Urinary bladder (tissue), 3 donors: ENCODE measurements at regions not wholly inside any gene's neighbourhood (a gene's known extent, or its start where the extent isn't known, plus 50 kb on each side); places are given as distances from the start of the nearest gene placed in this dataset.

ENCODE experiments used
- DNase-seq: peaks from one replicate; pipeline ENCODE4 v3.0.0-alpha.2; 2015; ENCODE audit errors: extremely low spot score
- H3K27ac ChIP-seq: one replicate; pipeline ENCODE4 v1.5.1; 2013; ENCODE audit warnings: low read depth, mild to moderate bottlenecking, moderate library complexity
- H3K36me3 ChIP-seq: one replicate; pipeline ENCODE4 v1.6.1; 2013; ENCODE audit warnings: mild to moderate bottlenecking, moderate library complexity; ENCODE audit not compliant: insufficient read depth
- H3K4me1 ChIP-seq: one replicate; pipeline ENCODE4 v1.6.1; 2013; ENCODE audit warnings: mild to moderate bottlenecking, moderate library complexity; ENCODE audit not compliant: insufficient read depth
- H3K4me3 ChIP-seq: one replicate; pipeline ENCODE4 v1.5.1; 2013; ENCODE audit warnings: low read depth, low read length
- WGBS: extraction: QIAGEN DNeasy Blood & Tissue Kit; methylation state at CpG from one replicate; pipeline ENCODE4 v1.1.7; 2013; 5-methylcytosine and 5-hydroxymethylcytosine counted together
- donor health status: healthy with polysubstance abuse.
- donor health status: healthy.

DNA sequence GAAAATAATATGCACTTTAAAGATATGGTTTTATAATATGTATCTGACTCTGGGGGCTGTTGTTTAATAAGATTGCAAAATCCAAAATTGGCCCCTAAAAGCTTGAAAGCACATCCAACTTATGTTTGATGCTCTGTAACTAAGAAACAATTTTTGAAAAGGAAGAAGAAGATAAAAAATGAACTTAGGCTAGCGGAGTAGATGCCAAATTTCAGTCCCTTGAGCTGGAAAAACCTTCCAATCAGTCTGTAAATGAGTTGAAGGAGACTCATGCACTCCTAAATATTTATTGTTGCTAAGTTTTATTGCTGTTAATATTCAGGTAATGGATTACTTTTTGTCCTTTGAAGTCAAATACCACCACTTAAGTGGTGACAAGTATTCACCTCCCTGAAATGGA lies 465.0 kb downstream of the ZEB2 start:
- no peak overlapping the region for H3K27ac ChIP-seq
- WGBS: 62% methylated on average over 1 of the region's 1 CpG
- no peak for DNase-seq
- no peaks in the 10 kb centered on the region for H3K4me1 ChIP-seq
- no peak overlapping the region for H3K4me3 ChIP-seq
- no peaks in the 10 kb centered on the region for H3K36me3 ChIP-seq

DNA sequence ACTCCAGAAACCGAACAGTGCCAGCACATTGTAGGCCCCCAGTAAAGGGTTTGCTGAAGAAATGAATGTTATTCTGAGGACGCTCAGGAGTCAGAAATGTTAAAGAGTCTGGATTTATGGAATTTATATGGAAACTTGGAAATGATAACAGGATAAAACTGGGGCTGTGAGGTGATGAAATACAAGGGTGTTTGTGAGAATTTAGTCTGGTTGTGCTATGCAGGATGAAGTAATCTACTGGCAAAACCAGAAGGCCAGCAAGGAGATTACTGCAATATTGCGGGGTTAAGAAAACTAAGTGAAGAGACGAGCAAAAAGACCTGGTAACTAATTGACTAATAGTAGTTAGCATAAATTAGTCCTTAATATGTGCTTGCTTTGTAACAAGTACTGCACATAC lies 467.8 kb downstream of the ZEB2 start:
- Histone ChIP-seq H3K27ac (no peak overlapping the region), H3K4me3 (no peak overlapping the region), H3K4me1 (no peaks in the 10 kb centered on the region), H3K36me3 (no peaks in the 10 kb centered on the region)
- 82% methylated on average over 4 of the region's 4 CpGs for WGBS
- DNase-seq: no peak

DNA sequence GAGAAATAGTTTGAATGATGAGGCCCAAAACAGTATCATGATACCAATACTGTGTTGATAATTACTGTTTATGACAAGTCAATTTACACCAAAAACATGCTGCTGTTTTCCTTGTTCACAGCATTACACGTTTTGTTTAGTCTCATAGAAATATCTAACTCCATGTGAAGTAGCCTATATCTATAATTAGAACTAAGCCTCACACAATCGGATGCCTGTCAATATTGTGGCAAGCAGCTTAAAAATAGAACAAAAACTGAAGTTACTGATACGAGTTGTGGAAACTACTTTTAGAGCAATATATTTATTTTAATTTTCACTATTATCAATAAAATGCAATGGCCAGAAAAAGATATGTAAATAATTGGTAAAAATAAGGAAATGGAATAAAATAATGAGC lies 470.8 kb downstream of the ZEB2 start:
- Histone ChIP-seq H3K4me1 (no peaks in the 10 kb centered on the region), H3K4me3 (no peak overlapping the region), H3K36me3 (no peaks in the 10 kb centered on the region), H3K27ac (no peak overlapping the region)
- 80% methylated on average over 3 of the region's 3 CpGs for WGBS
- DNase-seq: no peak

DNA sequence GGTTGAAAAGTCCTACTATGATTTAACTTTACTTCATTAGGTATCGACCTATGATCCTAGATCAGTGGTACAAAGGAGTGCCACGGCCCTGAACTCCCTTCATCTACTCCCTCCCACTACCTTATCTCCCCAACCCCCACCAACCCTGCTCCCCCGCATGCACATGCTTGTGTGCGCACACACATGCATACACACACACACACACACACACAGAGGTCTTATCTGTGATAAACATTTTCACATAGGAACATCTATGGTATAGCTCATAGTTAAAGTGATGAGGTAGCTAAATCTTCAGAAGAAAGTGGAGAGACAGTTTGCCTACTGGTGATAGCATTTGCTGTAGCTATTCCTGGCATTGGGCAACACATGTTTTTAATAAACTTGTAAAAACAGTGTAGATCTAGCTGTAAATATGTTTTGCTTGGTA lies 471.3 kb downstream of the ZEB2 start:
- no peak overlapping the region for H3K4me3 ChIP-seq
- WGBS: 98% methylated on average over 4 of the region's 4 CpGs
- H3K36me3 ChIP-seq: no peaks in the 10 kb centered on the region
- H3K27ac ChIP-seq: no peak overlapping the region
- DNase-seq: no peak
- no peaks in the 10 kb centered on the region for H3K4me1 ChIP-seq

DNA sequence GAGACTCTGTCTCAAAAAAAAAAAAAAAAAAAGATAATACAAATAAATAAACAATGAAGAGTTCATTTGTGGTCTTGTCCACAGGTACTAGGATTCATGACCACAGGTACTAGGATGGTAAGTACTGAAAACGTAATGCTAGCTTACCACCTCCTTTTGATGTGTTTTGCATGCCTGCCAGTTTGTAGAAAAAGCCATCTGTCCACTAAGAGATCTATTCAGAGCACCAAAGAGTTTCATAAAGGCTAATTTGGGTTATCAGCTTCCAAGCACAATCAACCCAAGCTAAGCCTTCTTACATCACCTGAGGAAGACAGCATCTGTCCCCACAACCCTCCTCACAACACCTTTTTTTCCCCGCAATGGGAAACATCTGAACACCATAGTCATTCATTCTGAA lies 477.2 kb downstream of the ZEB2 start:
- WGBS: 95% methylated on average over 2 of the region's 2 CpGs
- no peak for DNase-seq
- Histone ChIP-seq H3K36me3 (peaks cover 1% of the 10 kb centered on the region), H3K4me1 (no peaks in the 10 kb centered on the region), H3K27ac (no peak overlapping the region), H3K4me3 (no peak overlapping the region)

DNA sequence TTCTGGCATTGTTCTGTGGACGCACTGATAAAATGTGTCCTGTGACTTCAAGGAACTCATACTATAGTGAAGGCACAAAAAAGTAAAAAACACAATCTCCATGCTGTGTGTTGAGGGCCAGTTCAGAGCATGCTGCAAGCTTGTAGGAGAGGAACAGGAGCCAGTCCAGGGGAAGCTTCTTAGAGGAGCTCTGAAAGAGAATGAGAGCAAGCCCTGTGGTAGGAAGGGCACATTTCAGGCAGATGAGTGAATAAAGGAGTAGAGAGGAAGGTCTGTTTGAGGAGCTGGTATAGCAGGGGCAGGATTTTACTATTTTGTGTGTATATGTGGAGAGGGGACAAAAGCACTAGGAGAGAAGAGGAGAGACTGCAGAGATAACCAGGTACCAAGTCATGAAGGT lies 478.3 kb downstream of the ZEB2 start:
- Histone ChIP-seq H3K4me1 (no peaks in the 10 kb centered on the region), H3K27ac (no peak overlapping the region), H3K4me3 (no peak overlapping the region), H3K36me3 (peaks cover 1% of the 10 kb centered on the region)
- WGBS: 97% methylated on average over 1 of the region's 1 CpG
- DNase-seq: no peak

DNA sequence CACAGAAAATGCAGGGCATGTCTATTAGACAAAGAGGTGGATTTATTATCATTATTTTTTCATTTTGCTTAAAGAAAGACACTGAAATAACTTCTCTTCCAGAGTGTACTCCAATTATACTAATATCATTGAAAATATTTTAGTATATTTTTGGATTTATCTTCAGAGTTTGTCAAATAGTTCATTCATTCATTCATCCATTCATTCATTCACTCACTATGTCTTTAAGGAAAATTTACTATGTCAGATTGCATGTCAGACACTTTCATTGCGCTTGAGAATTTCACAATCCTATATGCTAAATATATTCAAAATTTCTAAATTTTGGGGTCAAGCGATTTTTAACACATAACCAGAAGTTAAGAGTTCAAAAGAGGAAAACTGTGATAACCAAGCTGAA lies 479.1 kb downstream of the ZEB2 start:
- Histone ChIP-seq H3K4me3 (no peak overlapping the region), H3K27ac (no peak overlapping the region), H3K36me3 (peaks cover 1% of the 10 kb centered on the region), H3K4me1 (no peaks in the 10 kb centered on the region)
- no peak for DNase-seq
- 99% methylated on average over 2 of the region's 2 CpGs for whole genome bisulfite sequencing

DNA sequence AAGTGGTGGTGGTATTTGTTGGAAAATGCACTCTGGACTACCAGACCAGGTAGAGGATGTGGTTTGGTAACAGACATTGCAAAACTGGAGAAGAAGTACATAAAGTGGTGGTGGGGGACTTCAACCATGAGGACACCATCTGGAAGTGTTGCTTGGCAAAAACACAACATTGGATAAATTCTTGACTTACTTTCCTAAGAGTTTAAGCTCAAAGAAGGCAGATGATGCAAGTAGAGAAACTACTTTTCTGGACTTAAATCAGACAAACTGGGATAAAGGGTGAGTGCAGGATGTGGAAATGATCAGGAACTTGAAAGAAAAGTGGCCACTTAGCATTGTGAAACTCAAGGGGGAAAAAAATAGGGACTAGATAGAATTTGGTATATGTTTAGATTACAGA lies 487.4 kb downstream of the ZEB2 start:
- no peaks in the 10 kb centered on the region for H3K4me1 ChIP-seq
- no peak overlapping the region for H3K27ac ChIP-seq
- no peak for DNase-seq
- no peaks in the 10 kb centered on the region for H3K36me3 ChIP-seq
- H3K4me3 ChIP-seq: no peak overlapping the region

DNA sequence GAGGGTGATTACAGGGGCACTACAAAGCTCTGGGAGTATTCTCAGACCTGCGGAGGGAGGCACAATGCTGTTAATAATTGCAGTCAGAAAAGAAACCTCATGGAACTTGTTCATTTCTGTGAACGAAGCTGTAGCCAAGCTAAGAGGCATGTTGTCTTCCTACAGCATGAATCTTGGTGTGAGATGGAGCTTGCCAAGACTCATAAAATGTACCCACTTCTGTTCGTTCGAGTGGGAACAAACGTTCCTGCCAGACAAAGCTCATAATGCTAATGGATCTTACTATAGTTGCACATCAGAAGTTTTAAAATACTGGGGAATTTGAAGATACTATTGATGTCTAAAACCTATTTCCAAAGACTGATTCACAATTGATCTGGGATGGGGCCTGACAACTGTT lies 489.1 kb downstream of the ZEB2 start:
- H3K36me3 ChIP-seq: no peaks in the 10 kb centered on the region
- H3K4me3 ChIP-seq: no peak overlapping the region
- WGBS: 58% methylated on average over 5 of the region's 5 CpGs
- H3K4me1 ChIP-seq: no peaks in the 10 kb centered on the region
- H3K27ac ChIP-seq: no peak overlapping the region
- DNase-seq: no peak

DNA sequence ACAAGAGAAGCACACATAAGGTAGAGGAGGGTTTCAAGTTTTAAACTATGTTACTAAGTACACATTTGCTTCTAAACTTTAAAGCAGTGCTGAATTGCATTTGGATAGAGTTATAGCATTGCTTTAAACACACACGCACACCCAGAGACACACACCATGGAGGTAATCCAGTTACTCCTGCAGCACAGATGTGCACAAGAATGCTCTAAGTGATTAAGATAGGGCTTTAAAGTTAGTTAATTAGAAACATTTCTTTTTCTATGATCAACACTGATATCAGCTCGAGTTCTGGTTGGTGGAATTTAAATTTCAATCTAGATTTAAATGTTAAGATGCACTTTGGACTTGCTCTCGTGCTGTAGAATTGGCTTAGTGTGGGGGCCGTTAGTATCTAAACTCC lies 492.3 kb downstream of the ZEB2 start:
- Histone ChIP-seq H3K4me1 (no peaks in the 10 kb centered on the region), H3K27ac (no peak overlapping the region), H3K4me3 (no peak overlapping the region), H3K36me3 (no peaks in the 10 kb centered on the region)
- no peak for DNase-seq
- 65% methylated on average over 4 of the region's 4 CpGs for WGBS

DNA sequence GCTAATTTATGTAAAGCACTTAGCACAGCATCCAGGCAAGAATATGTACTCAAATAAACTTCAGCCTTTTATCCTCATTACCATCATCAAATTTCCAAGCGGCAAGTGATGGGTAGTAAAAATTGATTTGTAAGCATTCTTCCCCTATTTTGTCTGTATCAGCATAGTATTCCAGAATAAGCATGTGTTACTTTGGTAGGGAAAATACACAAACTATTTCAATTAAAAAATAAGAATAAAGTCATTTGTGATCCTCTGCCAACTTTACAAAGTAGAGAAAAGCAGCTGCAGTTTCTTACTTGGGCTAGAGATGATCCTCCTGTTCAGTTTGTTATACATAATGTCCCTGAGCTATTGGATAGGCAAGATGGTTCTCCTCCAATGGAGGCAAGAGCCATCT lies 493.2 kb downstream of the ZEB2 start:
- Histone ChIP-seq H3K36me3 (no peaks in the 10 kb centered on the region), H3K4me3 (no peak overlapping the region), H3K27ac (no peak overlapping the region), H3K4me1 (no peaks in the 10 kb centered on the region)
- 73% methylated on average over 1 of the region's 1 CpG for WGBS
- no peak for DNase-seq

DNA sequence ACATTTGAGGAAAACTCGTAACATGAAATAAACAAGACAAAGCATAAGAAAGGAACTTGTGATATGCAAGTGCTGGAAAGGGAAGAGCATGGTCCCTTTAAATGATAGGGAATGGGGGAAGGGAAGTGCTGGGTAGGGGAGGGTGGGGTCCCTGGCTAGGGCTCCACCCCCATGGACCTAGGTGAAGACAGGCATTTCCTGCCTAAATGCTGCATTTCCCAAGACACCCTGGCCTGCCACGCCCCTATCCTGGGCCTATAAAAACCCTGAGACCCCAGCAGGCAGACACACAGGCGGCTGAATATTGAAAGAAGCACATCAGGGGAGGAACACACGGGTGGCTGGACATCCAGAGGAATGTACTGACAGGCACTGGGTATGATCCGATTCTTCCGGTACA lies 499.9 kb downstream of the ZEB2 start:
- no peaks in the 10 kb centered on the region for H3K36me3 ChIP-seq
- no peaks in the 10 kb centered on the region for H3K4me1 ChIP-seq
- no peak for DNase-seq
- no peak overlapping the region for H3K27ac ChIP-seq
- WGBS: 93% methylated on average over 6 of the region's 6 CpGs
- no peak overlapping the region for H3K4me3 ChIP-seq

DNA sequence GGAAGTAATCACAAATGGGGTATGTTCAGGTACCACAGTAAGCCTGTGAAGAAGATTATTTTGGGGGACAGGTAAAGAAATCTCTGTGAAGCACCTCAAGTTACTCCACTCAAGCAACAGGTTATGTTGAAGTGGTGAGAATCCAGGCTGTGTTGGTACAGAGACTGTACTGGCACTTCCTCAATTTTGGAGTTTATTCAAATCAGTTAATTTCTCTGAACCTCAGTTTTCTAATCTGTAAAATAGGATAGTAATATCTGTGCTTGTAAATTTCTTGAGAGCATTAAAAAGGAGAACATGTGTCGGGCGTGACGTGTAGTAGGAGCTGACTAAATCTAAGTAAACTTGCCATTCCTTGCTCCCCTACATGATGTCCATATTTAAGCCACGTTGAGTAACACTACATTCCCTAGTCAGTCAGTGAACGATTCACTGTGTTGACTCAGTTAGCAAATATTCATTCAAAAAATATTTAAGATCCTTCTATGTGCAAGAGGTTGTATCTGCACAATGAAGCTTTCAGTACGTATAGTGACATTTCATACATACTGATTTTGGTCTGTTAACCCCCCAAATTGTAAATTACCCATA lies 504.2 kb downstream of the ZEB2 start:
- 88% methylated on average over 6 of the region's 6 CpGs for WGBS
- Histone ChIP-seq H3K4me3 (no peak overlapping the region), H3K27ac (no peak overlapping the region), H3K36me3 (no peaks in the 10 kb centered on the region), H3K4me1 (no peaks in the 10 kb centered on the region)
- no peak for DNase-seq

DNA sequence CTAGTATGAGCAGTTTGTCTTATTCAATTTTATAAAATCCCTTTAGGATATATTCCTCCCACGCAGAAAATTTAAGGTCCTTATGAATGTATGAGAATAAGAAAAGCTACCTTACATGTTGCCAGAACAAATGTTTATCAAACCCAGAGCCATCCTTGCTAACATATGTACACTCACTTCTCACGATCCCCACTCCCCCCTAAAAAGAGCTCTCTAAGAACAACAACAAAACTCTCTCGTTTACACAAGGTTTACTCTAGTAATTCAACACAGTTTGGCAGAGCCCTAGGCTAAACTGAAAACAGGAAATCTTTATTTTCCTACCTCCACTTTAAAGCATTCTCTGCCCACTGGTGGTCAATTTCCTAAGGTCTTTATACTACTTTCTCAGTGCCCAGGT lies 504.9 kb downstream of the ZEB2 start:
- WGBS: 44% methylated on average over 3 of the region's 3 CpGs
- DNase-seq: no peak
- Histone ChIP-seq H3K4me3 (no peak overlapping the region), H3K4me1 (no peaks in the 10 kb centered on the region), H3K27ac (no peak overlapping the region), H3K36me3 (no peaks in the 10 kb centered on the region)

DNA sequence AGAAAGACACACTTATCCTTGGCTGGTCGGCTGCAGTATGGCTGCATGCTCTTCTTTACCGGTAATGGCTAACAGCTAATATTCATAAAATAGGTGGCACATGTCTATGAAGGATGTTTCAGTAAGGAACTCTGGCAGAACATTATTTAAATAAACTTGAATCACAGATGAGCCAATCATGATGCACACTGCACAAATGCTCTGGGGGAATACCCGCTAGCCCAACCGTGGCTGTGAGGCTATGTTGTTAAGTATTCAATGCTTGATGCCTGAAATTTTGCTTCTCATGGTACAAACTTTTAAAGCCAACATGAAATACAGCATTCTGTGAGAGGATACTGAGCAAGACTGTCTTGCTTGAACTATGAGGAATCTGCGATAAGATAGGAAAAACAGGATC lies 505.8 kb downstream of the ZEB2 start:
- H3K4me3 ChIP-seq: no peak overlapping the region
- WGBS: 97% methylated on average over 5 of the region's 5 CpGs
- DNase-seq: no peak
- H3K36me3 ChIP-seq: no peaks in the 10 kb centered on the region
- H3K27ac ChIP-seq: no peak overlapping the region
- H3K4me1 ChIP-seq: no peaks in the 10 kb centered on the region
